ENCODE measurements at regions not wholly inside any gene's neighbourhood (a gene's known extent, or its start where the extent isn't known, plus 50 kb on each side); places are given as distances from the start of the nearest gene placed in this dataset.

GRCh38 chr4:187883049-187883448, 112.5 kb upstream of the ZFP42 start:
- no peak for DNase-seq
- H3K4me3 ChIP-seq, result no peak overlapping the region

GRCh38 chr4:187883836-187884475, 111.6 kb upstream of the ZFP42 start:
- no peaks in the 10 kb centered on the region for H3K27me3 ChIP-seq (ENCODE audit: control insufficient read depth in 3 of 3, insufficient read depth in 3 of 3, low read length in 2 of 3)
- no peak overlapping the region for H3K27ac ChIP-seq (ENCODE audit: low read depth in 1 of 2, low read length in 1 of 2)
- H3K36me3 ChIP-seq (ENCODE audit: control insufficient read depth in 4 of 4, insufficient read depth in 4 of 4, low read length in 4 of 4), result no peaks in the 10 kb centered on the region
- H3K4me3 ChIP-seq, result no peak overlapping the region
- peaks cover 0 to 10% (median 0%) of the 10 kb centered on the region in 5 donors for H3K4me1 ChIP-seq (ENCODE audit: control insufficient read depth in 5 of 5, insufficient read depth in 5 of 5, low read length in 5 of 5)
- H3K9ac ChIP-seq (ENCODE audit: insufficient read depth in 1 of 2, low read length in 2 of 2), result no peak overlapping the region
- peaks cover 0 to 7% (median 5%) of the 10 kb centered on the region in 4 donors for H3K9me3 ChIP-seq (ENCODE audit: control insufficient read depth in 4 of 4, insufficient read depth in 3 of 4, low read length in 3 of 4)
- WGBS, 2 donors, result 86 to 87% methylated on average over 8 of the region's 8 CpGs
- no peak for TF ChIP-seq CTCF (IDR thresholded peaks at IDR 0.05; ENCODE audit: control extremely low read depth, extremely low read depth)
- no peak for ATAC-seq (ENCODE audit: insufficient read depth, low FRiP score)
- no peak for DNase-seq

More at GRCh38 chr4:187883049-187883448, 112.5 kb upstream of the ZFP42 start:
- H3K27ac ChIP-seq (ENCODE audit: low read depth in 1 of 2, low read length in 1 of 2), result no peak overlapping the region
- no peak overlapping the region for H3K9ac ChIP-seq (ENCODE audit: insufficient read depth in 1 of 2, low read length in 2 of 2)
- H3K9me3 ChIP-seq (ENCODE audit: control insufficient read depth in 4 of 4, insufficient read depth in 3 of 4, low read length in 3 of 4), result peaks cover 0 to 7% (median 5%) of the 10 kb centered on the region in 4 donors
- no peaks in the 10 kb centered on the region for H3K27me3 ChIP-seq (ENCODE audit: control insufficient read depth in 3 of 3, insufficient read depth in 3 of 3, low read length in 2 of 3)
- no peak for ATAC-seq (ENCODE audit: insufficient read depth, low FRiP score)
- TF ChIP-seq CTCF (IDR thresholded peaks at IDR 0.05; ENCODE audit: control extremely low read depth, extremely low read depth), result no peak
- WGBS, 2 donors, result 72 to 76% methylated on average over 2 of the region's 2 CpGs
- no peaks in the 10 kb centered on the region for H3K36me3 ChIP-seq (ENCODE audit: control insufficient read depth in 4 of 4, insufficient read depth in 4 of 4, low read length in 4 of 4)
- H3K4me1 ChIP-seq (ENCODE audit: control insufficient read depth in 5 of 5, insufficient read depth in 5 of 5, low read length in 5 of 5), result peaks cover 0 to 10% (median 0%) of the 10 kb centered on the region in 5 donors

DNA sequence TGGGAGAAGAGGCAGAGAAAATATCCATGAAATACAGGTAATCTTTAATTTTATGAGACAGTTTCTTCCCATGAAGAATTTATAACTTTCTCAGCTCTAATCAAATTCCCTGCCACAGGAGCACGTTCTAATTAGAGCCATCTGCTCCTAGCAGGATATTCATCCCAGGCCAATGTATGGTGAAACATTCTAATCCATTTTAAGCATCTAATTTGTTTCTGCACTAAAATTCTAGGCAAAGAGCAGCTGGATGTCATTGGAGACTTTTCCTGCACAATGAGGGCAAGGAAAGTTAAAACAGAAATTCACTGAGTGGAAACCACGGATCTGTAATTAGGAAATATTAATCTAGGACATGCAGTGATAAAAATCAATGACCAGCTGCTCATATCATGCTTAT, 107.7 kb upstream of the ZFP42 start:
- Histone ChIP-seq H3K36me3 (ENCODE audit: control insufficient read depth in 4 of 4, insufficient read depth in 4 of 4, low read length in 4 of 4) (no peaks in the 10 kb centered on the region), H3K27me3 (ENCODE audit: control insufficient read depth in 3 of 3, insufficient read depth in 3 of 3, low read length in 2 of 3) (no peaks in the 10 kb centered on the region), H3K9ac (ENCODE audit: insufficient read depth in 1 of 2, low read length in 2 of 2) (no peak overlapping the region), H3K9me3 (ENCODE audit: control insufficient read depth in 4 of 4, insufficient read depth in 3 of 4, low read length in 3 of 4) (peaks cover 0 to 7% (median 3%) of the 10 kb centered on the region in 4 donors), H3K27ac (ENCODE audit: low read depth in 1 of 2, low read length in 1 of 2) (no peak overlapping the region), H3K4me3 (no peak overlapping the region), H3K4me1 (ENCODE audit: control insufficient read depth in 5 of 5, insufficient read depth in 5 of 5, low read length in 5 of 5) (no peaks in the 10 kb centered on the region)
- 61 to 65% methylated on average over 2 of the region's 2 CpGs for WGBS, 2 donors
- peak in 1 of 3 donors; percentile 11 for DNase-seq
- TF ChIP-seq CTCF (IDR thresholded peaks at IDR 0.05; ENCODE audit: control extremely low read depth, extremely low read depth), result no peak
- ATAC-seq (ENCODE audit: insufficient read depth, low FRiP score), result no peak

GRCh38 chr4:187889651-187890050, 105.9 kb upstream of the ZFP42 start:
- WGBS, 2 donors, result 91 to 95% methylated on average over 6 of the region's 6 CpGs
- no peak for ATAC-seq (ENCODE audit: insufficient read depth, low FRiP score)

More at GRCh38 chr4:187889651-187890050, 105.9 kb upstream of the ZFP42 start:
- Histone ChIP-seq H3K9me3 (ENCODE audit: control insufficient read depth in 4 of 4, insufficient read depth in 3 of 4, low read length in 3 of 4) (peaks cover 0 to 7% (median 3%) of the 10 kb centered on the region in 4 donors), H3K4me1 (ENCODE audit: control insufficient read depth in 5 of 5, insufficient read depth in 5 of 5, low read length in 5 of 5) (no peaks in the 10 kb centered on the region), H3K36me3 (ENCODE audit: control insufficient read depth in 4 of 4, insufficient read depth in 4 of 4, low read length in 4 of 4) (no peaks in the 10 kb centered on the region), H3K4me3 (no peak overlapping the region), H3K27ac (ENCODE audit: low read depth in 1 of 2, low read length in 1 of 2) (no peak overlapping the region), H3K27me3 (ENCODE audit: control insufficient read depth in 3 of 3, insufficient read depth in 3 of 3, low read length in 2 of 3) (no peaks in the 10 kb centered on the region), H3K9ac (ENCODE audit: insufficient read depth in 1 of 2, low read length in 2 of 2) (no peak overlapping the region)
- DNase-seq, result no peak
- TF ChIP-seq CTCF (IDR thresholded peaks at IDR 0.05; ENCODE audit: control extremely low read depth, extremely low read depth), result no peak
